Heart left ventricle (tissue), 16 donors: ENCODE measurements at regions not wholly inside any gene's neighbourhood (a gene's known extent, or its start where the extent isn't known, plus 50 kb on each side); places are given as distances from the start of the nearest gene placed in this dataset.

Experiments
- ATAC-seq, 4 donors: fragments of 200-7000 bp; cut with Tn5 transposase; one replicate each; pipeline ENCODE4 v1.9.1; 2020 to 2022; ENCODE audit warnings: moderate library complexity in 4 of 4, mild to moderate bottlenecking in 3 of 4, moderate number of reproducible peaks in 1 of 4
- DNase-seq, 5 donors: peaks; one replicate each; pipeline ENCODE4 v3.0.0-alpha.2; 2020
- H3K27ac ChIP-seq, 12 donors: fragments of 200-600 bp; sonication (generic) in 4 of 12; one replicate each; pipeline versions ENCODE4 v1.5.0 to v1.8.0; 2016 to 2022; ENCODE audit warnings: mild to moderate bottlenecking in 2 of 12
- H3K27me3 ChIP-seq, 9 donors: fragments of 200-600 bp; sonication (generic) in 2 of 9; one replicate each; pipeline versions ENCODE4 v1.5.1 to v1.8.0; 2016 to 2022; ENCODE audit warnings: mild to moderate bottlenecking in 3 of 9
- H3K36me3 ChIP-seq, 9 donors: fragments of 200-600 bp; sonication (generic) in 2 of 9; one replicate each; pipeline versions ENCODE4 v1.5.0 to v1.8.0; 2018 to 2022; ENCODE audit warnings: mild to moderate bottlenecking in 2 of 9
- H3K4me1 ChIP-seq, 12 donors: fragments of 200-600 bp; sonication (generic) in 4 of 12; one replicate each; pipeline versions ENCODE4 v1.5.0 to v1.8.0; 2016 to 2022; ENCODE audit warnings: mild to moderate bottlenecking in 3 of 12
- H3K4me3 ChIP-seq, 12 donors: fragments of 200-600 bp; sonication (generic) in 4 of 12; one replicate each; pipeline versions ENCODE4 v1.5.0 to v1.8.0; 2017 to 2022; ENCODE audit warnings: mild to moderate bottlenecking in 9 of 12, moderate library complexity in 4 of 12
- H3K9me3 ChIP-seq, 12 donors: fragments of 200-600 bp; sonication (generic) in 4 of 12; one replicate each; pipeline versions ENCODE4 v1.5.0 to v1.8.0; 2016 to 2022; ENCODE audit warnings: mild to moderate bottlenecking in 1 of 12
- POLR2A ChIP-seq, 2 donors: fragments of 450-650 bp; IDR thresholded peaks; one replicate each; pipeline ENCODE4 v1.6.1; 2017; ENCODE audit warnings: antibody characterized with exemption in 2 of 2, mild to moderate bottlenecking in 2 of 2, moderate library complexity in 2 of 2
- WGBS, 4 donors: extraction: QIAGEN DNeasy Blood & Tissue Kit in 2 of 4; methylation state at CpG; one replicate each; pipeline versions ENCODE4 v1.1.5 to v1.1.7; 2013 to 2018; 5-methylcytosine and 5-hydroxymethylcytosine counted together
- intact Hi-C, 10 donors: fragments of 100-400 bp; cut with DNase I; formaldehyde crosslinking; loops; one replicate each; pipeline versions ENCODE4 v1.11.1 to v1.14.2; 2022
- TF ChIP-seq, protein P1 (sequence below), 12 donors: fragments of 200-600 bp; sonication (generic) in 4 of 12; IDR thresholded peaks; one replicate each; pipeline versions ENCODE4 v1.5.0 to v1.8.0; 2018 to 2022; ENCODE audit warnings: antibody characterized with exemption in 12 of 12, mild to moderate bottlenecking in 5 of 12
- donor health status: ischemic (EF 13 %, LVEDD 7.1; RV severe dilation, severe dysfunction).
- donor health status: healthy with polysubstance abuse.
- donor health status: DM: no; HTN: yes; CAD: no.
- donor health status: DM: no; HTN: no; CAD: no.
- donor health status: ischemic (EF 25% LVEDD 6.9; RV normal size, moderate dysfunction).
- donor health status: ischemic (EF 25% LVEDD 5.7; RV mildly dilated, moderate dysfunction).
- donor health status: healthy.
- donor health status: DM: yes; HTN: yes; CAD: no.
- donor health status: ischemic (EF 35%, LVEDD 5.7; RV mildly dilated, moderate dysfunction).
- donor health status: nonischemic (EF 11% LVEDD 7.7; RV severe dilation, severe dysfunction).
- donor health status: DM: yes; HTN: yes; CAD: no.
- donor health status: PGD.
- donor health status: ischemic (EF 29% LVEDD 5.4; RV normal size, mild dysfunction).
- donor health status: nonischemic (EF 23%, LVEDD 6.1; RV moderate dilation, normal function).

DNA sequence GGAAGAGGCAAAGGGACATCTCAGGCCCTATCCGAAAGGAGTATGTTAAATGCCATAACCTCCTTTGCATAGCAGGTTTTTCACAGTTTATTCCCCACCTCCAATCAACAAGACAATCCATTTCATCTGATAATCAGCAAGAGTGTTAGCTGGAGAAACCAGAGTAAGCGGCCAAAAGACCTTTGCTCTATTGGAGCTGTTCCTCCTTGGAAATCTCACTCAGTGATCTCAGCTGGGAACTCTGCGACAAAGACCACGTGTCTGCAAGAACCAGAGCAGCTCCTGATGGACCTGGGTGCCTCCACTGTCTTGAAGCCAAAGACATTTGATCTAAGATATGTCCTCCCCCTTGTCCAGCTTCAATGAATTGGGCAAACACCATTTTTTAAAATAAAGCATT, 241.0 kb downstream of the SEC61B start:
- Histone ChIP-seq H3K36me3 (no peaks in the 10 kb centered on the region), H3K27me3 (no peaks in the 10 kb centered on the region), H3K9me3 (no peaks in the 10 kb centered on the region), H3K4me1 (peaks cover 0 to 6% (median 0%) of the 10 kb centered on the region in 12 donors), H3K27ac (no peak overlapping the region), H3K4me3 (no peak overlapping the region)
- 87 to 93% (median 87%) methylated on average over 4 of the region's 4 CpGs for WGBS, 4 donors
- TF ChIP-seq, protein P1, sequence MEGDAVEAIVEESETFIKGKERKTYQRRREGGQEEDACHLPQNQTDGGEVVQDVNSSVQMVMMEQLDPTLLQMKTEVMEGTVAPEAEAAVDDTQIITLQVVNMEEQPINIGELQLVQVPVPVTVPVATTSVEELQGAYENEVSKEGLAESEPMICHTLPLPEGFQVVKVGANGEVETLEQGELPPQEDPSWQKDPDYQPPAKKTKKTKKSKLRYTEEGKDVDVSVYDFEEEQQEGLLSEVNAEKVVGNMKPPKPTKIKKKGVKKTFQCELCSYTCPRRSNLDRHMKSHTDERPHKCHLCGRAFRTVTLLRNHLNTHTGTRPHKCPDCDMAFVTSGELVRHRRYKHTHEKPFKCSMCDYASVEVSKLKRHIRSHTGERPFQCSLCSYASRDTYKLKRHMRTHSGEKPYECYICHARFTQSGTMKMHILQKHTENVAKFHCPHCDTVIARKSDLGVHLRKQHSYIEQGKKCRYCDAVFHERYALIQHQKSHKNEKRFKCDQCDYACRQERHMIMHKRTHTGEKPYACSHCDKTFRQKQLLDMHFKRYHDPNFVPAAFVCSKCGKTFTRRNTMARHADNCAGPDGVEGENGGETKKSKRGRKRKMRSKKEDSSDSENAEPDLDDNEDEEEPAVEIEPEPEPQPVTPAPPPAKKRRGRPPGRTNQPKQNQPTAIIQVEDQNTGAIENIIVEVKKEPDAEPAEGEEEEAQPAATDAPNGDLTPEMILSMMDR (IDR thresholded peaks at IDR 0.05): no peak
- no peak for TF ChIP-seq POLR2A (IDR thresholded peaks at IDR 0.05)
- no peak for DNase-seq
- intact Hi-C loops: no loop called here
- no peak for ATAC-seq

DNA sequence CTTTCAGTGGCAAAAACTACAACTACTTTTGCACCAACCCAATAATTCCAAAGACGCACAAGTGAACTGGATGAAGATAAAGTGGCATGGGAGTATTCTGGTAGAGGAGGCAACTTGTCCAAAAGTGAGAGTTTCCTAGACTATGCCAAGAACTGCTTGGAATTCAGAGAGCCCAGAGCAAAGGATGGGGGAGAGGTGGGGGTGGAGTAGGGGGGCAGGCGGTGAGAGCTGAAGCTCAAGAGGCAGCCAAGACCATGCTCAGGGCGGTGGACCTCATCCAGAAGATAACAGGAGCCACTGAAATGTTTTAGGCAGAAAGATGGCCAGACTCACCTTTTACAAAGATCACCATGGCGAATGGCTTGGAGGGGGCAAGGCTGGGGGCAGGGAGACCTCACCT, 242.5 kb downstream of the SEC61B start:
- DNase-seq (no peak), ATAC-seq (no peak)
- Histone ChIP-seq H3K36me3 (no peaks in the 10 kb centered on the region), H3K4me3 (no peak overlapping the region), H3K9me3 (peaks cover 0 to 7% (median 0%) of the 10 kb centered on the region in 12 donors), H3K27me3 (no peaks in the 10 kb centered on the region), H3K4me1 (peaks cover 0 to 6% (median 0%) of the 10 kb centered on the region in 12 donors), H3K27ac (peak overlapping the region in 1 of 12 donors; percentile 66)
- intact Hi-C loops: no loop called here
- TF ChIP-seq, protein P1 (IDR thresholded peaks at IDR 0.05): no peak
- no peak for TF ChIP-seq POLR2A (IDR thresholded peaks at IDR 0.05)
- 68 to 80% (median 78%) methylated on average over 4 of the region's 4 CpGs for WGBS, 4 donors

- TF ChIP-seq, protein P1 (IDR thresholded peaks at IDR 0.05): no peak
- TF ChIP-seq POLR2A (IDR thresholded peaks at IDR 0.05): no peak
- 67 to 77% (median 72%) methylated on average over 7 of the region's 7 CpGs for WGBS, 4 donors
- Histone ChIP-seq H3K4me3 (no peak overlapping the region), H3K27ac (peak overlapping the region in 1 of 12 donors; percentile 66), H3K36me3 (no peaks in the 10 kb centered on the region), H3K4me1 (peaks cover 0 to 6% (median 0%) of the 10 kb centered on the region in 12 donors), H3K9me3 (peaks cover 0 to 7% (median 0%) of the 10 kb centered on the region in 12 donors), H3K27me3 (no peaks in the 10 kb centered on the region)
- intact Hi-C loops: no loop called here
- peak in 1 of 4 donors; percentile 47 for ATAC-seq
- DNase-seq: no peak
These were observed 243.3 kb downstream of the SEC61B start for GRCh38 chr9:99465231-99465907.

DNA sequence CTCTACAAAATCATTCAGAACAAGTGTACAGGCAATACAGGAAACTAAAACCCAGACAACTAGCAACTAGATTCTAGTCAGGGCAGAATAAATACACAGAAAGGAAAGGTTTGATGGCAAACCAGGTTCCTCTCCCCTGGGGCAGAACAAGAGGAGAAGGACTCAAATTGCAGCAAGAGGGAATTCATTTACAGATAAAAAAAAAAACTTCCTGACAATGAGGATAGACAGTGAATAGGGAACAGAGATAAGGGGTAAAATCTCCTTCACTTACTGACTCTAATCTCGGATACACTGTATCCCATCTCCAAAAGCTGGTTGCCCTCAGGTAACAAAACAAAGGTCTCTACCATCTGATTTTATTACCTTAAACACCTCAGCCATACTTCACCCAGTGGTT, 244.0 kb downstream of the SEC61B start:
- peak overlapping the region in 1 of 12 donors; percentile 66 for H3K27ac ChIP-seq
- H3K27me3 ChIP-seq: no peaks in the 10 kb centered on the region
- no peak for TF ChIP-seq POLR2A (IDR thresholded peaks at IDR 0.05)
- TF ChIP-seq, protein P1 (IDR thresholded peaks at IDR 0.05): no peak
- H3K9me3 ChIP-seq: peaks cover 0 to 7% (median 0%) of the 10 kb centered on the region in 12 donors
- DNase-seq (no peak), ATAC-seq (no peak)
- no peaks in the 10 kb centered on the region for H3K36me3 ChIP-seq
- H3K4me1 ChIP-seq: peaks cover 0 to 6% (median 0%) of the 10 kb centered on the region in 12 donors
- 66 to 73% (median 71%) methylated on average over 1 of the region's 1 CpG for WGBS, 4 donors
- no peak overlapping the region for H3K4me3 ChIP-seq
- intact Hi-C loops: no loop called here
